Lung (tissue), 11 donors: ENCODE measurements at regions not wholly inside any gene's neighbourhood (a gene's known extent, or its start where the extent isn't known, plus 50 kb on each side); places are given as distances from the start of the nearest gene placed in this dataset.

Experiments
- ATAC-seq: fragments of 200-7000 bp; cut with Tn5 transposase; one replicate; pipeline ENCODE4 v1.9.1; 2020; ENCODE audit warnings: moderate number of reproducible peaks; ENCODE audit not compliant: insufficient read depth, low FRiP score
- DNase-seq, 3 donors: peaks; one replicate each; pipeline ENCODE4 v3.0.0-alpha.2; 2013 to 2017
- H3K27ac ChIP-seq, 2 donors: one replicate each; pipeline ENCODE4 v1.5.1; 2013; ENCODE audit warnings: mild to moderate bottlenecking in 2 of 2, moderate library complexity in 2 of 2, control low read depth in 1 of 2, inconsistent platforms in 1 of 2, low read depth in 1 of 2, low read length in 1 of 2
- H3K27me3 ChIP-seq, 3 donors: one replicate each; pipeline ENCODE4 v1.5.1; 2013; ENCODE audit warnings: low read length in 2 of 3; ENCODE audit not compliant: control insufficient read depth in 3 of 3, insufficient read depth in 3 of 3
- H3K36me3 ChIP-seq, 4 donors: one replicate each; pipeline ENCODE4 v1.5.1; 2013; ENCODE audit warnings: low read length in 4 of 4, mild to moderate bottlenecking in 1 of 4, moderate library complexity in 1 of 4; ENCODE audit not compliant: control insufficient read depth in 4 of 4, insufficient read depth in 4 of 4
- H3K4me1 ChIP-seq, 5 donors: one replicate each; pipeline ENCODE4 v1.5.1; 2013; ENCODE audit warnings: low read length in 5 of 5, mild to moderate bottlenecking in 2 of 5, moderate library complexity in 1 of 5; ENCODE audit not compliant: control insufficient read depth in 5 of 5, insufficient read depth in 5 of 5
- H3K4me3 ChIP-seq: one replicate; pipeline ENCODE4 v1.5.1; 2013; ENCODE audit warnings: mild to moderate bottlenecking, control low read depth, moderate library complexity
- H3K9ac ChIP-seq, 2 donors: one replicate each; pipeline ENCODE4 v1.5.1; 2013; ENCODE audit warnings: low read length in 2 of 2, control low read depth in 1 of 2; ENCODE audit not compliant: insufficient read depth in 1 of 2
- H3K9me3 ChIP-seq, 4 donors: one replicate each; pipeline ENCODE4 v1.5.1; 2013; ENCODE audit warnings: low read length in 3 of 4, mild to moderate bottlenecking in 1 of 4, moderate library complexity in 1 of 4; ENCODE audit not compliant: control insufficient read depth in 4 of 4, insufficient read depth in 3 of 4
- WGBS, 2 donors: extraction: QIAGEN DNeasy Blood & Tissue Kit; methylation state at CpG; one replicate each; pipeline ENCODE4 v1.1.7; 2013; 5-methylcytosine and 5-hydroxymethylcytosine counted together
- TF ChIP-seq, protein P1 (sequence below): IDR thresholded peaks from 2 replicates; pipeline ENCODE4 v1.5.1; 2012; ENCODE audit warnings: mild to moderate bottlenecking; ENCODE audit errors: control extremely low read depth, extremely low read depth
- donor health status: control.
- donor health status: control.
- donor health status: Bipolar disorder and iron deficiency.
- donor health status: healthy.
- donor health status: DM: yes; HTN: yes; CAD: no.

GRCh38 chr15:93196135-93196670 lies 107.2 kb upstream of the RGMA start:
- no peaks in the 10 kb centered on the region for H3K4me1 ChIP-seq
- TF ChIP-seq, protein P1, sequence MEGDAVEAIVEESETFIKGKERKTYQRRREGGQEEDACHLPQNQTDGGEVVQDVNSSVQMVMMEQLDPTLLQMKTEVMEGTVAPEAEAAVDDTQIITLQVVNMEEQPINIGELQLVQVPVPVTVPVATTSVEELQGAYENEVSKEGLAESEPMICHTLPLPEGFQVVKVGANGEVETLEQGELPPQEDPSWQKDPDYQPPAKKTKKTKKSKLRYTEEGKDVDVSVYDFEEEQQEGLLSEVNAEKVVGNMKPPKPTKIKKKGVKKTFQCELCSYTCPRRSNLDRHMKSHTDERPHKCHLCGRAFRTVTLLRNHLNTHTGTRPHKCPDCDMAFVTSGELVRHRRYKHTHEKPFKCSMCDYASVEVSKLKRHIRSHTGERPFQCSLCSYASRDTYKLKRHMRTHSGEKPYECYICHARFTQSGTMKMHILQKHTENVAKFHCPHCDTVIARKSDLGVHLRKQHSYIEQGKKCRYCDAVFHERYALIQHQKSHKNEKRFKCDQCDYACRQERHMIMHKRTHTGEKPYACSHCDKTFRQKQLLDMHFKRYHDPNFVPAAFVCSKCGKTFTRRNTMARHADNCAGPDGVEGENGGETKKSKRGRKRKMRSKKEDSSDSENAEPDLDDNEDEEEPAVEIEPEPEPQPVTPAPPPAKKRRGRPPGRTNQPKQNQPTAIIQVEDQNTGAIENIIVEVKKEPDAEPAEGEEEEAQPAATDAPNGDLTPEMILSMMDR, result no peak
- no peaks in the 10 kb centered on the region for H3K27me3 ChIP-seq
- H3K9me3 ChIP-seq, result peaks cover 0 to 7% (median 0%) of the 10 kb centered on the region in 4 donors
- H3K36me3 ChIP-seq, result no peaks in the 10 kb centered on the region
- H3K9ac ChIP-seq, result no peak overlapping the region
- 65 to 70% methylated on average over 5 of the region's 5 CpGs for WGBS, 2 donors
- H3K4me3 ChIP-seq, result no peak overlapping the region
- no peak for DNase-seq
- ATAC-seq, result no peak
- H3K27ac ChIP-seq, result no peak overlapping the region

GRCh38 chr15:93195109-93195508 lies 106.1 kb upstream of the RGMA start:
- no peak for ATAC-seq
- Histone ChIP-seq H3K36me3 (no peaks in the 10 kb centered on the region), H3K27me3 (no peaks in the 10 kb centered on the region), H3K4me3 (no peak overlapping the region), H3K9me3 (peaks cover 0 to 7% (median 0%) of the 10 kb centered on the region in 4 donors), H3K9ac (no peak overlapping the region), H3K27ac (no peak overlapping the region), H3K4me1 (no peaks in the 10 kb centered on the region)
- no peak for DNase-seq
- WGBS, 2 donors, result 48 to 67% methylated on average over 3 of the region's 3 CpGs
- TF ChIP-seq, protein P1, result no peak

GRCh38 chr15:93190238-93190637 lies 101.2 kb upstream of the RGMA start:
- DNase-seq (no peak), ATAC-seq (no peak)
- Histone ChIP-seq H3K4me3 (no peak overlapping the region), H3K36me3 (no peaks in the 10 kb centered on the region), H3K9me3 (no peaks in the 10 kb centered on the region), H3K27ac (no peak overlapping the region), H3K27me3 (peaks cover 0 to 5% (median 4%) of the 10 kb centered on the region in 3 donors), H3K4me1 (no peaks in the 10 kb centered on the region), H3K9ac (no peak overlapping the region)
- 85 to 88% methylated on average over 8 of the region's 8 CpGs for WGBS, 2 donors
- TF ChIP-seq, protein P1, result no peak

- no peak overlapping the region for H3K4me3 ChIP-seq
- H3K9ac ChIP-seq, result no peak overlapping the region
- no peak for ATAC-seq
- H3K36me3 ChIP-seq, result no peaks in the 10 kb centered on the region
- H3K27me3 ChIP-seq, result peaks cover 0 to 5% (median 4%) of the 10 kb centered on the region in 3 donors
- H3K9me3 ChIP-seq, result no peaks in the 10 kb centered on the region
- no peak overlapping the region for H3K27ac ChIP-seq
- TF ChIP-seq, protein P1, result no peak
- H3K4me1 ChIP-seq, result no peaks in the 10 kb centered on the region
- WGBS, 2 donors, result 47 to 58% methylated on average over 9 of the region's 9 CpGs
- DNase-seq, result no peak
These were observed 100.5 kb upstream of the RGMA start for GRCh38 chr15:93189561-93189960.
